ENCODE measurements at regions not wholly inside any gene's neighbourhood (a gene's known extent, or its start where the extent isn't known, plus 50 kb on each side); places are given as distances from the start of the nearest gene placed in this dataset.
A peak's percentile ranks its signal among the peaks of the same experiment; 100 is the strongest.

DNA sequence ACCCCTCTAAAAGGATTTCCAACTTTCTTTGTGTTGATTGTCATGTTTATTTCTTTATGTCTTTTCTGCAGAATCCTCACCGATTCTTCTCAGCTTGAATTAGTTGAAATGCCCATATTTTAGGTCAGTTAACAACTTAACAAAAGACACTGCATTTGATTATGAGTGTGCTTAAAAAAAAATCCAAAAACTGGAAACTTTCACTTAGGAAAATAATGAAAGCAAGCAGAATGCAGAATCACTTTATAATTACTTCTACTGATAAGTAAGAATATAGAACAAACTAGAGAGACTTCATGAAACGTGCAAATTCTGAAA, 111.0 kb upstream of the PTPN13 start:
- H3K27ac ChIP-seq (ENCODE audit: control insufficient read depth, insufficient read depth, low read length) = no peak overlapping the region
- no peak for DNase-seq (ENCODE audit: low read depth, low spot score)
- no peaks in the 10 kb centered on the region for H3K9me1 ChIP-seq (ENCODE audit: control insufficient read depth, extremely low read depth, insufficient read depth, low read length)
- dilution Hi-C loops (cut with MboI; ENCODE audit: extremely low pct_ligation_motif_present, low sequenced_read_pairs) = no loop called here
- no peak overlapping the region for H3K9ac ChIP-seq (ENCODE audit: control insufficient read depth, extremely low read depth, insufficient read depth, low read length)
- no peaks in the 10 kb centered on the region for H4K20me1 ChIP-seq (ENCODE audit: control insufficient read depth, extremely low read depth, insufficient read depth, low read length)
- H3K9me3 ChIP-seq (ENCODE audit: control insufficient read depth, low read depth, low read length) = no peaks in the 10 kb centered on the region
- no peak for FAIRE-seq
- H3K4me2 ChIP-seq (ENCODE audit: control insufficient read depth, extremely low read depth, insufficient read depth, low read depth, low read length) = no peak overlapping the region
- H2AFZ ChIP-seq (ENCODE audit: control insufficient read depth, low read length) = peak overlapping the region; percentile 18
- TF ChIP-seq, protein P1, sequence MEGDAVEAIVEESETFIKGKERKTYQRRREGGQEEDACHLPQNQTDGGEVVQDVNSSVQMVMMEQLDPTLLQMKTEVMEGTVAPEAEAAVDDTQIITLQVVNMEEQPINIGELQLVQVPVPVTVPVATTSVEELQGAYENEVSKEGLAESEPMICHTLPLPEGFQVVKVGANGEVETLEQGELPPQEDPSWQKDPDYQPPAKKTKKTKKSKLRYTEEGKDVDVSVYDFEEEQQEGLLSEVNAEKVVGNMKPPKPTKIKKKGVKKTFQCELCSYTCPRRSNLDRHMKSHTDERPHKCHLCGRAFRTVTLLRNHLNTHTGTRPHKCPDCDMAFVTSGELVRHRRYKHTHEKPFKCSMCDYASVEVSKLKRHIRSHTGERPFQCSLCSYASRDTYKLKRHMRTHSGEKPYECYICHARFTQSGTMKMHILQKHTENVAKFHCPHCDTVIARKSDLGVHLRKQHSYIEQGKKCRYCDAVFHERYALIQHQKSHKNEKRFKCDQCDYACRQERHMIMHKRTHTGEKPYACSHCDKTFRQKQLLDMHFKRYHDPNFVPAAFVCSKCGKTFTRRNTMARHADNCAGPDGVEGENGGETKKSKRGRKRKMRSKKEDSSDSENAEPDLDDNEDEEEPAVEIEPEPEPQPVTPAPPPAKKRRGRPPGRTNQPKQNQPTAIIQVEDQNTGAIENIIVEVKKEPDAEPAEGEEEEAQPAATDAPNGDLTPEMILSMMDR (optimal IDR thresholded peaks at IDR 0.05 in 1 of 3, IDR thresholded peaks at IDR 0.05 in 1 of 3, conservative IDR thresholded peaks at IDR 0.05 in 1 of 3; ENCODE audit: extremely low read depth in 1 of 3, insufficient read depth in 2 of 3, low read length in 3 of 3) = no peak
- no peak for TF ChIP-seq EZH2 (IDR thresholded peaks at IDR 0.05; ENCODE audit: low read length)
- no peak overlapping the region for H3K4me3 ChIP-seq (ENCODE audit: control insufficient read depth in 2 of 3, extremely low read depth in 1 of 3, insufficient read depth in 2 of 3, low read depth in 1 of 3, low read length in 3 of 3)
- no peaks in the 10 kb centered on the region for H3K36me3 ChIP-seq (ENCODE audit: control insufficient read depth in 2 of 2, extremely low read depth in 1 of 2, insufficient read depth in 2 of 2, low read length in 2 of 2)
- no peaks in the 10 kb centered on the region for H3K27me3 ChIP-seq (ENCODE audit: control insufficient read depth, extremely low read depth, insufficient read depth, low read length)
- no peaks in the 10 kb centered on the region for H3K79me2 ChIP-seq (ENCODE audit: control insufficient read depth, insufficient read depth, low read length)
- H3K4me1 ChIP-seq (ENCODE audit: control insufficient read depth, extremely low read depth, insufficient read depth, low read length) = no peaks in the 10 kb centered on the region

DNA sequence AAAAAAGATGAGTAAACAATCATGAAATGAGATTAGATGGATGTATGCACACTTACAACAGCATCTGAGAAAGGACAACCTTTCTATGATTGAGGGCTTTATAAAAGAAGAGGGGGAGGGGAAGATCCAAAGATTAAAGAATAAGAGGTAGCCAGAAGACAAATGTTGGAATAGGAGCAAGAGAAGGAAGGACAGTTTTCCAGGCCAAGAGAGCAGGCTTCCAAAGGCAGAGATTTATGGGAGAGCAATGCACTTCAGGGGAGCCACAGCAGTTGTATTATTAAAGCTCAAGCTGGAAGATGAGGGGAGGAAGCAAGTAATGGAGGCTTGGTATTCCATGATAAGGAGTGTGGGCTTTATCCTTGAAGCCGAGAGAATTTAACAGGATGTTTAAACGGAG, 110.3 kb upstream of the PTPN13 start:
- Histone ChIP-seq H3K27me3 (ENCODE audit: control insufficient read depth, extremely low read depth, insufficient read depth, low read length) (no peaks in the 10 kb centered on the region), H2AFZ (ENCODE audit: control insufficient read depth, low read length) (no peak overlapping the region), H3K9me1 (ENCODE audit: control insufficient read depth, extremely low read depth, insufficient read depth, low read length) (no peaks in the 10 kb centered on the region), H3K27ac (ENCODE audit: control insufficient read depth, insufficient read depth, low read length) (no peak overlapping the region), H3K9ac (ENCODE audit: control insufficient read depth, extremely low read depth, insufficient read depth, low read length) (no peak overlapping the region), H3K4me2 (ENCODE audit: control insufficient read depth, extremely low read depth, insufficient read depth, low read depth, low read length) (no peak overlapping the region), H4K20me1 (ENCODE audit: control insufficient read depth, extremely low read depth, insufficient read depth, low read length) (no peaks in the 10 kb centered on the region), H3K9me3 (ENCODE audit: control insufficient read depth, low read depth, low read length) (no peaks in the 10 kb centered on the region), H3K36me3 (ENCODE audit: control insufficient read depth in 2 of 2, extremely low read depth in 1 of 2, insufficient read depth in 2 of 2, low read length in 2 of 2) (no peaks in the 10 kb centered on the region), H3K79me2 (ENCODE audit: control insufficient read depth, insufficient read depth, low read length) (no peaks in the 10 kb centered on the region), H3K4me3 (ENCODE audit: control insufficient read depth in 2 of 3, extremely low read depth in 1 of 3, insufficient read depth in 2 of 3, low read depth in 1 of 3, low read length in 3 of 3) (no peak overlapping the region), H3K4me1 (ENCODE audit: control insufficient read depth, extremely low read depth, insufficient read depth, low read length) (no peaks in the 10 kb centered on the region)
- TF ChIP-seq EZH2 (IDR thresholded peaks at IDR 0.05; ENCODE audit: low read length) = no peak
- TF ChIP-seq, protein P1 (optimal IDR thresholded peaks at IDR 0.05 in 1 of 3, IDR thresholded peaks at IDR 0.05 in 1 of 3, conservative IDR thresholded peaks at IDR 0.05 in 1 of 3; ENCODE audit: extremely low read depth in 1 of 3, insufficient read depth in 2 of 3, low read length in 3 of 3) = no peak
- no peak for DNase-seq (ENCODE audit: low read depth, low spot score)
- FAIRE-seq = no peak
- dilution Hi-C loops (cut with MboI; ENCODE audit: extremely low pct_ligation_motif_present, low sequenced_read_pairs) = no loop called here

Measured in keratinocyte (primary cell).